ENCODE measurements at regions not wholly inside any gene's neighbourhood (a gene's known extent, or its start where the extent isn't known, plus 50 kb on each side); places are given as distances from the start of the nearest gene placed in this dataset.

GRCh38 chr6:106011476-106011875, 74.7 kb upstream of the PRDM1 start:
- WGBS = 99% methylated on average over 3 of the region's 6 CpGs
- no peak overlapping the region for H3K4me3 ChIP-seq (ENCODE audit: insufficient read depth in 1 of 2, low read depth in 1 of 2, low read length in 2 of 2)
- H3K79me1 ChIP-seq (replicated peaks; ENCODE audit: low read length, poor library complexity, severe bottlenecking) = no peaks in the 10 kb centered on the region
- H3K9ac ChIP-seq (ENCODE audit: low read length) = no peak overlapping the region
- H4K91ac ChIP-seq (ENCODE audit: low read length) = no peak overlapping the region
- no peak overlapping the region for H3K23ac ChIP-seq (ENCODE audit: low read length in 2 of 2)
- no peaks in the 10 kb centered on the region for H3K36me3 ChIP-seq (ENCODE audit: control insufficient read depth in 1 of 2, insufficient read depth in 2 of 2, low read depth in 1 of 2, low read length in 2 of 2)
- H3K14ac ChIP-seq (ENCODE audit: low read length in 2 of 2) = peak overlapping the region in 1 of 2 experiments; percentile 44
- no peak overlapping the region for H3K18ac ChIP-seq (ENCODE audit: low read depth in 1 of 2, low read length in 2 of 2)
- no peak overlapping the region for H4K8ac ChIP-seq (ENCODE audit: low read length)
- no peak overlapping the region for H2BK120ac ChIP-seq (ENCODE audit: low read depth, low read length)
- no peak overlapping the region for H2BK12ac ChIP-seq (ENCODE audit: low read length in 2 of 2)
- no peak overlapping the region for H2BK15ac ChIP-seq (ENCODE audit: low read depth, poor library complexity, severe bottlenecking)
- H3K27ac ChIP-seq (ENCODE audit: low read length, poor library complexity, severe bottlenecking) = no peak overlapping the region
- H3K4ac ChIP-seq (ENCODE audit: low read depth in 1 of 2, low read length in 2 of 2) = no peak overlapping the region
- no peak overlapping the region for H3K4me2 ChIP-seq (ENCODE audit: low read length, poor library complexity, severe bottlenecking)
- peak overlapping the region; percentile 5 for H2AFZ ChIP-seq (ENCODE audit: low read depth, low read length)
- DNase-seq = no peak
- H3K4me1 ChIP-seq (ENCODE audit: control insufficient read depth, insufficient read depth, low read depth, low read length) = no peaks in the 10 kb centered on the region
- H3K27me3 ChIP-seq (ENCODE audit: control insufficient read depth in 1 of 2, insufficient read depth in 1 of 2, low read length in 2 of 2) = no peaks in the 10 kb centered on the region
- H3K9me3 ChIP-seq (ENCODE audit: control insufficient read depth, low read length) = no peaks in the 10 kb centered on the region
- no peak overlapping the region for H2AK5ac ChIP-seq (ENCODE audit: low read length, severe bottlenecking)
- no peak overlapping the region for H2BK5ac ChIP-seq (ENCODE audit: low read depth, low read length, poor library complexity, severe bottlenecking)

DNA sequence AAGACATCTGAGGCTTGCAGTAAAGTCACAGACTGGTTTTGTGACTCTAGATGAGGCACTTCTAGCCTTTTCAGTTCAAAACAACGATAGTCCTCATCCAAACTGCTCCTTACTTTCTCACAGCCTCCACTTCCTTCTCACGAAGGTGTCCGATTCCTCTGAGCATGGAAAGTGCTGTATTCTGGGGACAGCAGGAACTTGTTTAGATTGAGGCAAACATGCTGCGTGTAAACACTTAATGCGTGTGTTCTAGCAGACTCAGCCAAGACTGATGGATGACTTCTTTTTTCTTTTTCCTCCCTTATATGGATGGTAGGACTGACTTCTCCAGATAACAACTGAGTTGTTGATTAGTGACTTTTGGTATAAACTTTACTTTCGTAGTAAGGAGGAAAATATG, 80.2 kb upstream of the PRDM1 start:
- H2BK15ac ChIP-seq (ENCODE audit: low read depth, poor library complexity, severe bottlenecking) = no peak overlapping the region
- peak; percentile 94 for DNase-seq
- no peaks in the 10 kb centered on the region for H3K79me1 ChIP-seq (replicated peaks; ENCODE audit: low read length, poor library complexity, severe bottlenecking)
- no peak overlapping the region for H3K4ac ChIP-seq (ENCODE audit: low read depth in 1 of 2, low read length in 2 of 2)
- H2BK5ac ChIP-seq (ENCODE audit: low read depth, low read length, poor library complexity, severe bottlenecking) = no peak overlapping the region
- no peak overlapping the region for H3K27ac ChIP-seq (ENCODE audit: low read length, poor library complexity, severe bottlenecking)
- WGBS = 17% methylated on average over 1 of the region's 6 CpGs
- no peak overlapping the region for H4K8ac ChIP-seq (ENCODE audit: low read length)
- no peak overlapping the region for H2AFZ ChIP-seq (ENCODE audit: low read depth, low read length)
- no peak overlapping the region for H2AK5ac ChIP-seq (ENCODE audit: low read length, severe bottlenecking)
- H3K18ac ChIP-seq (ENCODE audit: low read depth in 1 of 2, low read length in 2 of 2) = peak overlapping the region; percentile 4 to 72
- H3K36me3 ChIP-seq (ENCODE audit: control insufficient read depth in 1 of 2, insufficient read depth in 2 of 2, low read depth in 1 of 2, low read length in 2 of 2) = no peaks in the 10 kb centered on the region
- no peak overlapping the region for H2BK120ac ChIP-seq (ENCODE audit: low read depth, low read length)
- no peak overlapping the region for H3K4me3 ChIP-seq (ENCODE audit: insufficient read depth in 1 of 2, low read depth in 1 of 2, low read length in 2 of 2)
- H3K27me3 ChIP-seq (ENCODE audit: control insufficient read depth in 1 of 2, insufficient read depth in 1 of 2, low read length in 2 of 2) = no peaks in the 10 kb centered on the region
- H2BK12ac ChIP-seq (ENCODE audit: low read length in 2 of 2) = peak overlapping the region in 1 of 2 experiments; percentile 57
- no peak overlapping the region for H3K14ac ChIP-seq (ENCODE audit: low read length in 2 of 2)
- H3K23ac ChIP-seq (ENCODE audit: low read length in 2 of 2) = no peak overlapping the region
- no peak overlapping the region for H3K4me2 ChIP-seq (ENCODE audit: low read length, poor library complexity, severe bottlenecking)
- no peaks in the 10 kb centered on the region for H3K9me3 ChIP-seq (ENCODE audit: control insufficient read depth, low read length)
- H3K9ac ChIP-seq (ENCODE audit: low read length) = no peak overlapping the region
- H4K91ac ChIP-seq (ENCODE audit: low read length) = no peak overlapping the region
- no peaks in the 10 kb centered on the region for H3K4me1 ChIP-seq (ENCODE audit: control insufficient read depth, insufficient read depth, low read depth, low read length)

GRCh38 chr6:106005013-106005412, 81.1 kb upstream of the PRDM1 start:
- no peaks in the 10 kb centered on the region for H3K79me1 ChIP-seq (replicated peaks; ENCODE audit: low read length, poor library complexity, severe bottlenecking)
- H2BK120ac ChIP-seq (ENCODE audit: low read depth, low read length) = no peak overlapping the region
- H3K4me3 ChIP-seq (ENCODE audit: insufficient read depth in 1 of 2, low read depth in 1 of 2, low read length in 2 of 2) = no peak overlapping the region
- no peak overlapping the region for H2BK5ac ChIP-seq (ENCODE audit: low read depth, low read length, poor library complexity, severe bottlenecking)
- WGBS = 73% methylated on average over 1 of the region's 1 CpG
- no peaks in the 10 kb centered on the region for H3K36me3 ChIP-seq (ENCODE audit: control insufficient read depth in 1 of 2, insufficient read depth in 2 of 2, low read depth in 1 of 2, low read length in 2 of 2)
- DNase-seq = peak; percentile 77
- no peak overlapping the region for H3K23ac ChIP-seq (ENCODE audit: low read length in 2 of 2)
- H3K27me3 ChIP-seq (ENCODE audit: control insufficient read depth in 1 of 2, insufficient read depth in 1 of 2, low read length in 2 of 2) = no peaks in the 10 kb centered on the region
- H2BK12ac ChIP-seq (ENCODE audit: low read length in 2 of 2) = no peak overlapping the region
- H3K9ac ChIP-seq (ENCODE audit: low read length) = no peak overlapping the region
- no peak overlapping the region for H3K18ac ChIP-seq (ENCODE audit: low read depth in 1 of 2, low read length in 2 of 2)
- H2AK5ac ChIP-seq (ENCODE audit: low read length, severe bottlenecking) = no peak overlapping the region
- no peak overlapping the region for H3K4ac ChIP-seq (ENCODE audit: low read depth in 1 of 2, low read length in 2 of 2)
- no peak overlapping the region for H2BK15ac ChIP-seq (ENCODE audit: low read depth, poor library complexity, severe bottlenecking)
- H3K27ac ChIP-seq (ENCODE audit: low read length, poor library complexity, severe bottlenecking) = no peak overlapping the region
- H4K91ac ChIP-seq (ENCODE audit: low read length) = no peak overlapping the region
- H3K14ac ChIP-seq (ENCODE audit: low read length in 2 of 2) = no peak overlapping the region
- H4K8ac ChIP-seq (ENCODE audit: low read length) = no peak overlapping the region
- H2AFZ ChIP-seq (ENCODE audit: low read depth, low read length) = no peak overlapping the region
- H3K4me2 ChIP-seq (ENCODE audit: low read length, poor library complexity, severe bottlenecking) = no peak overlapping the region
- no peaks in the 10 kb centered on the region for H3K9me3 ChIP-seq (ENCODE audit: control insufficient read depth, low read length)
- H3K4me1 ChIP-seq (ENCODE audit: control insufficient read depth, insufficient read depth, low read depth, low read length) = no peaks in the 10 kb centered on the region

DNA sequence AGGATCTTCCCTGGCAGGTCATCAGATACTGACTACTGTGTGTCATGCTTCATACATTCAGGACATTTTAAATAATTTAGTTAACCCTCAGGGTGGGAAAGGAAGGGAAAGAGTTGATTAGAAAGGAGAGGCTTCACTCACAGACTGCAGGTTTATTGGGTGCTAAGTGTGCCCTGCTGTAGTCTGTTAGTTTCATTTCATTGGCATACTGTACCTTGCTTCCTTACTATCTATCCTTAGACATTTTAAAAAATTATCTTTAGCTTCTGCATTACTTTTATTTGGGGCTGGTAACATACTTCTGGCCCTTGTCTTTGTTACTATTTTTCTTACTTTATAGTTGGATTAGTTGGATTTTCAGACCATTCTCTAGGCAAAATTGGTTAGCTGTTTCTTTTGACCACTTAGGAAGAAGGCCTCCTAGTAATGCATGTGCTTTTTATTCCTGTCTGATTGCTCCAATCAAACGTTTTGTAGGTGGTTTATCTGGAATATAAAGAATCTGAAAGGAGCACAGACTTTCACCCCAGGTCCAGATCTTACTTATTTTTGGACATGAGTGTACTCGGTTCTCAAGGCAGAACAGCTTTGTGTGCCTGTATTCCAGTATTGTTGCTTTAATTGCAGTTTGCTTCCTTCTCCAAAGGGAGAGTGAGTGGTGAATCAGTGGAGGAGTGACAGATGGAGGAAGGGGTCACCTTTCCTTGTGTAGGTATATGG, 82.7 kb upstream of the PRDM1 start:
- peak overlapping the region; percentile 80 for H2BK15ac ChIP-seq (ENCODE audit: low read depth, poor library complexity, severe bottlenecking)
- H2BK12ac ChIP-seq (ENCODE audit: low read length in 2 of 2) = no peak overlapping the region
- H2AK5ac ChIP-seq (ENCODE audit: low read length, severe bottlenecking) = no peak overlapping the region
- 24% methylated on average over 2 of the region's 2 CpGs for WGBS
- no peaks in the 10 kb centered on the region for H3K79me1 ChIP-seq (replicated peaks; ENCODE audit: low read length, poor library complexity, severe bottlenecking)
- no peaks in the 10 kb centered on the region for H3K9me3 ChIP-seq (ENCODE audit: control insufficient read depth, low read length)
- H3K4me3 ChIP-seq (ENCODE audit: insufficient read depth in 1 of 2, low read depth in 1 of 2, low read length in 2 of 2) = no peak overlapping the region
- peak overlapping the region in 1 of 2 experiments; percentile 37 for H3K14ac ChIP-seq (ENCODE audit: low read length in 2 of 2)
- peak overlapping the region in 1 of 2 experiments; percentile 65 for H3K18ac ChIP-seq (ENCODE audit: low read depth in 1 of 2, low read length in 2 of 2)
- H4K91ac ChIP-seq (ENCODE audit: low read length) = no peak overlapping the region
- H3K27ac ChIP-seq (ENCODE audit: low read length, poor library complexity, severe bottlenecking) = no peak overlapping the region
- H3K9ac ChIP-seq (ENCODE audit: low read length) = no peak overlapping the region
- H3K4me2 ChIP-seq (ENCODE audit: low read length, poor library complexity, severe bottlenecking) = no peak overlapping the region
- no peaks in the 10 kb centered on the region for H3K36me3 ChIP-seq (ENCODE audit: control insufficient read depth in 1 of 2, insufficient read depth in 2 of 2, low read depth in 1 of 2, low read length in 2 of 2)
- no peaks in the 10 kb centered on the region for H3K27me3 ChIP-seq (ENCODE audit: control insufficient read depth in 1 of 2, insufficient read depth in 1 of 2, low read length in 2 of 2)
- peak overlapping the region in 1 of 2 experiments; percentile 52 for H3K4ac ChIP-seq (ENCODE audit: low read depth in 1 of 2, low read length in 2 of 2)
- no peak overlapping the region for H3K23ac ChIP-seq (ENCODE audit: low read length in 2 of 2)
- H2AFZ ChIP-seq (ENCODE audit: low read depth, low read length) = no peak overlapping the region
- H3K4me1 ChIP-seq (ENCODE audit: control insufficient read depth, insufficient read depth, low read depth, low read length) = no peaks in the 10 kb centered on the region
- DNase-seq = no peak
- no peak overlapping the region for H2BK5ac ChIP-seq (ENCODE audit: low read depth, low read length, poor library complexity, severe bottlenecking)
- no peak overlapping the region for H4K8ac ChIP-seq (ENCODE audit: low read length)
- H2BK120ac ChIP-seq (ENCODE audit: low read depth, low read length) = peak overlapping the region; percentile 52

All from mesenchymal stem cell (in vitro differentiated cells and primary cell).